IPS-NIHi7 (cell line): ENCODE measurements at regions not wholly inside any gene's neighbourhood (a gene's known extent, or its start where the extent isn't known, plus 50 kb on each side); places are given as distances from the start of the nearest gene placed in this dataset.

Experiments
- DNase-seq: peaks from one replicate; pipeline ENCODE4 v3.0.0; 2012; ENCODE audit warnings: mixed read lengths; ENCODE audit errors: extremely low spot score

- DNase-seq: peak; percentile 41
Measured at GRCh38 chr7:131250331-131250730, 77.3 kb upstream of the MKLN1 start.

- DNase-seq: no peak
Measured at GRCh38 chr7:131251371-131251770, 76.3 kb upstream of the MKLN1 start.

GRCh38 chr7:131252976-131253375 is 74.7 kb upstream of the MKLN1 start:
- DNase-seq: no peak

GRCh38 chr7:131254211-131254610 is 73.5 kb upstream of the MKLN1 start:
- no peak for DNase-seq

- DNase-seq: no peak
Measured at GRCh38 chr7:131255242-131255641, 72.4 kb upstream of the MKLN1 start.

DNA sequence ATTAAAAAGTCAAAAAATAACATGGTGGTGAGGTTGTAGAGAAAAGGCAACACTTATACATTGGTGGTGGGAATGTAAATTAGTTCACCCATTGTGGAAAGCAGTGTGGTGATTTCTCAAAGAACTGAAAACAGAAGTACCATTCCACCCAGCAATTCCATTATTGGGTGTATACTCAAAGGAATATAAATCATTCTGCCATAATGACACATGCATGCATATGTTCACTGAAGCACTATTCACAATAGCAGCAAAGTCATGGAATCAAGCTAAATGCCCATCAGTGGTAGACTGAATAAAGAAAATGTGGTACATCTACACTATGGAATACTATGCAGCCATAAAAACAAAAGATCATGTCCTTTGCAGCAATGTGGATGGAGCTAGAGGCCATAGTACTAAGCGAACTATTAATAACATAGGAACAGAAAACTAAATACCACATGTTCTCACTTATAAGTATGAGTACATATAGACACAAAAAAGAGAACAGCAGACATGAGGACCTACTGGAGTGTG is 66.1 kb upstream of the MKLN1 start:
- no peak for DNase-seq

GRCh38 chr7:131265227-131265626 is 62.4 kb upstream of the MKLN1 start:
- DNase-seq: no peak

DNA sequence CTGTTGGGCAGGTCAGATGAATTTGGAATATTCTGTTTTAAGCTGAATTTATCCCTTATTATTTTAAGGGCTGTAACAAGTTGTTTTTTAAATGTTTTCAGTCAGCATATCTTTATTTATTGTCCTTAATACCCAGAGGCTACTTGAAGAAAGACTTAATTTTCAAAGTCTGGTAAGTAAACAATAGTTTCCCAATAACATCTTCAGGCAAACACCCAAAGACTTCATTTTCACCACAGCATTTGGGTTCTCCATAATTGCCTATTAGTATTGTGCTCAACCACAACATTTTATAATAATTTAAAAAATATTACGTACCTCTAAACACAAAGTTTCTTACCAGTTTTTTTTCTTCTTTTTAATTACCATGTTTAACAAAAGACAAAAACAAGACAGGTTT is 60.0 kb upstream of the MKLN1 start:
- DNase-seq: no peak

GRCh38 chr7:131268906-131269305 is 58.8 kb upstream of the MKLN1 start:
- no peak for DNase-seq

DNA sequence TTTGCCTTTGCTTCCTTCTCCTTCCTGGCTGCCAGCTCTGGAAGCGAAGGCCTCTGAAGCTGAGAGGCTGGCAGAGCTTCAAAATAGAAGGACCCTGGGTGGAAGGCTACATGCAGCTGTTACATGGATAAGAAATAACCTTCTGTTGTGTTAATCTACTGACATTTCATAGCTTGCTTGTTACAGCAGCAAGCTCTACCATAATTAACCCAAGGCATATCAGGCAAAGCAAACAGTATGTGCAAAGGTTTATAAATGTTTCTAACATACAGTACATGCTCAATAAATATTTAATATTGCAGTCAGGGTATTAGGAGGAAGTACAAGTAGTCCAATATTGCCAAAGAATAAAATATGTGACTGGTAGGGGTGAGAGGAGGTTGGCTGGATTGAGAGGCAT is 55.6 kb upstream of the MKLN1 start:
- DNase-seq: no peak

DNA sequence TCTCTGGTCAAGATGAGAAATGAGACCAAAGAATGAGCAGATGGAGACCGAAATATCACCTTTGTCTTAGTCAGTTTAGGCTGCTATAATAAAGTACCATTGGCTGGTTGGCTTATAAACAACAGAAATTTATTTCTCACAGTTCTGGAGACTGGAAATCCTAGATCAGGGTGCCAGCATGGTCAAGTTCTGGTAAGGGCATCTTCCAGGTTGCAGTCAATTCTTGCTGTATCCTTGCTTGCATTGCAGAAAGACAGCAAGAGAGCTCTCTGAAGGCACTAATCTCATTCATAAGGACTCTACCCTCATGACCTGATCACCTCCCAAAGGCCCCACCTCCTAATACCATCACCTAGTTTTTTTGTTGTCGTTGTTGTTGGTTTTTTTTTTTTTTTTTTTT is 52.7 kb upstream of the MKLN1 start:
- no peak for DNase-seq

DNA sequence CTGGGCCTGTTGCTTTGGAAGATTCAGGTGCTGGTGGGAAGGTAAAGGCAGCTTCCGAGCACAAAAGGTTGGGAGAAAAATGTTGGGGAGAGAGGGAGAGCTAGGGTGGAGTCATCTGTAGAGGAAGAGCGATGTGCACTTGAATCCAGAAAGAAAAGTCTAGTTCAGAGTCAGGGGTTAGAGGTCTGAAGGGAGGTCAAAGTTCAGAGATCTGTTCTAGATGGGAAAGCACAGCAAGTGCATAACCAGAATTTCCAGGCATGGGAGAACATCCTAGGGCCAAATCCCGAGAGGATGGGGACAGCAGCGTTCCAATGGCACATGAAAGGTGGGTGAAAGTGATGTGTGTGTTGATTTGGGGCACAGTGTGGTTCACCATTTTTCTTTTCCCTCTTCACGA is 51.5 kb upstream of the MKLN1 start:
- DNase-seq: no peak

GRCh38 chr7:131276748-131277147 is 50.9 kb upstream of the MKLN1 start:
- DNase-seq: no peak
